Fibroblast of the conjunctiva (primary cell): ENCODE measurements at regions not wholly inside any gene's neighbourhood (a gene's known extent, or its start where the extent isn't known, plus 50 kb on each side); places are given as distances from the start of the nearest gene placed in this dataset.
A peak's percentile ranks its signal among the peaks of the same experiment; 100 is the strongest.

ENCODE experiments used
- DNase-seq: peaks from one replicate; pipeline ENCODE4 v3.0.0-alpha.2; 2010; ENCODE audit warnings: low read depth

GRCh38 chr2:21633015-21633414 is 509.2 kb downstream of the TDRD15 start:
- no peak for DNase-seq

- DNase-seq: no peak
These were observed 509.7 kb downstream of the TDRD15 start for GRCh38 chr2:21633466-21633865.

GRCh38 chr2:21633911-21634310 is 510.1 kb downstream of the TDRD15 start:
- no peak for DNase-seq

- no peak for DNase-seq
These were observed 516.3 kb downstream of the TDRD15 start for GRCh38 chr2:21640046-21640445.

- no peak for DNase-seq
These were observed 518.9 kb downstream of the TDRD15 start for GRCh38 chr2:21642647-21643046.

GRCh38 chr2:21643180-21643579 is 519.4 kb downstream of the TDRD15 start:
- no peak for DNase-seq

GRCh38 chr2:21644266-21644665 is 520.5 kb downstream of the TDRD15 start:
- no peak for DNase-seq

- DNase-seq: no peak
These were observed 522.6 kb downstream of the TDRD15 start for GRCh38 chr2:21646345-21646744.

- DNase-seq: no peak
These were observed 526.8 kb downstream of the TDRD15 start for GRCh38 chr2:21650569-21650968.

- no peak for DNase-seq
These were observed 531.4 kb downstream of the TDRD15 start for GRCh38 chr2:21655136-21655535.

- no peak for DNase-seq
These were observed 532.7 kb downstream of the TDRD15 start for GRCh38 chr2:21656330-21657075.

GRCh38 chr2:21657445-21657844 is 533.7 kb downstream of the TDRD15 start:
- no peak for DNase-seq

GRCh38 chr2:21658269-21658668 is 534.5 kb downstream of the TDRD15 start:
- DNase-seq: no peak

GRCh38 chr2:21658907-21659477 is 535.2 kb downstream of the TDRD15 start:
- peak; percentile 39 for DNase-seq

- DNase-seq: no peak
These were observed 540.3 kb downstream of the TDRD15 start for GRCh38 chr2:21664083-21664482.

GRCh38 chr2:21667638-21668037 is 543.9 kb downstream of the TDRD15 start:
- DNase-seq: no peak

GRCh38 chr2:21668078-21668710 is 544.4 kb downstream of the TDRD15 start:
- no peak for DNase-seq

- DNase-seq: no peak
These were observed 552.3 kb downstream of the TDRD15 start for GRCh38 chr2:21676041-21676440.

GRCh38 chr2:21676676-21677075 is 552.9 kb downstream of the TDRD15 start:
- DNase-seq: no peak

GRCh38 chr2:21683838-21684237 is 560.1 kb downstream of the TDRD15 start:
- DNase-seq: no peak

- no peak for DNase-seq
These were observed 563.8 kb downstream of the TDRD15 start for GRCh38 chr2:21687589-21687988.

GRCh38 chr2:21690005-21690404 is 566.2 kb downstream of the TDRD15 start:
- no peak for DNase-seq

- DNase-seq: no peak
These were observed 569.3 kb downstream of the TDRD15 start for GRCh38 chr2:21693081-21693480.
